GM12874 (cell line): ENCODE measurements at regions not wholly inside any gene's neighbourhood (a gene's known extent, or its start where the extent isn't known, plus 50 kb on each side); places are given as distances from the start of the nearest gene placed in this dataset.

Experiments used
- TF ChIP-seq, protein P1 (sequence below): IDR thresholded peaks from 2 replicates; pipeline ENCODE4 v1.5.1; 2011; ENCODE audit warnings: low read depth, mild to moderate bottlenecking, control low read depth, low read length, moderate library complexity; ENCODE audit not compliant: insufficient read depth

DNA sequence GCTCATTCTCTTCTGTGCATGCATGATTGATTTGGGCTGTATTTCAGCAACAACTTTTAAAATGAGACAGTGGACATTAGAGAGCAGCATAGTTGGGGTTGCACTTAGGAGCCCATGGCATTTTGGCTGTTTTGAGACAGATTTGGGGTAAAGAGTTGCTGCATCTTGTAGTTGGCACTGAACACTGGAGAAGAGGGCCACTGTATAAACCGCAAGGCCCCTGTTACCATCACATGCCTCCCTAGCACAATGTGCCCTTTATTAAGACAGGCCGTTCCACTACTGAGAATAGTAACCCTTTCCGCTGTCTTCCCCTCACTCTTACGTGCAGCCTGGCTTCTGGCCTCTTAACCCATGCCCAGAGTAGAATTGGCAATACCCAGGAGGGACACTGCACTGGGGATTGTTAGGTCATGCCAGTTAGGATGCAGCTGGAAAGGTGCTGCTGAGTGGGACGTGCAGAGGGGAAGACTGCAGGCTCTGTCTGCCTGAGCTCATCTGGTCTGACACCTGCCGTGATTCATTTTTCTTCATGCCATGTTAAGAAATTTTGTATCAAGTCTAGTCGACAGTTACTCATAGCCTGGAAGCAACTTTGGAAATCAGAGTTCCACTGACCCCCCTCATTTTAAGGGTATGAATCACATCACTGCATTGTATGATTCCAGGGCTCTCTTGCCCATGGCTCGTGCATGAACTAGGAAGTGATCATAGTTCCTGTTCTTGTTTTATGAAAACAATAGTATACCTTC lies 146.9 kb upstream of the DMRT1 start:
- TF ChIP-seq, protein P1, sequence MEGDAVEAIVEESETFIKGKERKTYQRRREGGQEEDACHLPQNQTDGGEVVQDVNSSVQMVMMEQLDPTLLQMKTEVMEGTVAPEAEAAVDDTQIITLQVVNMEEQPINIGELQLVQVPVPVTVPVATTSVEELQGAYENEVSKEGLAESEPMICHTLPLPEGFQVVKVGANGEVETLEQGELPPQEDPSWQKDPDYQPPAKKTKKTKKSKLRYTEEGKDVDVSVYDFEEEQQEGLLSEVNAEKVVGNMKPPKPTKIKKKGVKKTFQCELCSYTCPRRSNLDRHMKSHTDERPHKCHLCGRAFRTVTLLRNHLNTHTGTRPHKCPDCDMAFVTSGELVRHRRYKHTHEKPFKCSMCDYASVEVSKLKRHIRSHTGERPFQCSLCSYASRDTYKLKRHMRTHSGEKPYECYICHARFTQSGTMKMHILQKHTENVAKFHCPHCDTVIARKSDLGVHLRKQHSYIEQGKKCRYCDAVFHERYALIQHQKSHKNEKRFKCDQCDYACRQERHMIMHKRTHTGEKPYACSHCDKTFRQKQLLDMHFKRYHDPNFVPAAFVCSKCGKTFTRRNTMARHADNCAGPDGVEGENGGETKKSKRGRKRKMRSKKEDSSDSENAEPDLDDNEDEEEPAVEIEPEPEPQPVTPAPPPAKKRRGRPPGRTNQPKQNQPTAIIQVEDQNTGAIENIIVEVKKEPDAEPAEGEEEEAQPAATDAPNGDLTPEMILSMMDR, result no peak

DNA sequence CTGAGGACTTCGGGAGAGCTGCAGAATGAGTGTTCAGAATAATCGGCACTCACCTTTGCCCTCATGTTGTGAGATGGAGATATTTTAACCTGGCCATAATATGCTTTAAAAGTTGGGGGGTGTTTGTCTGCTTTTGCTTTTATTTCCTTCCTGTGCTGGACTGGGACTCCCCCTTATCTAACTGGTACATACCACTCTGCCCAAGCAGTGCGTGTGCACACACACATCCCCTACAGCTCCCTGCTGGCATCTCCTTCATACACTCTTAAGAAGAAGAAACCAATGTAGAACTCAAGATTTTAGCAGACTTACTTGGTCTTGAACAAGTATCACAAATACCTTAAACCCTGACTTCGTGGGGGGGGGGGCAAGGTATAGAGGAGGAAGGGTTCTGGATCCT lies 146.2 kb upstream of the DMRT1 start:
- TF ChIP-seq, protein P1, result no peak

DNA sequence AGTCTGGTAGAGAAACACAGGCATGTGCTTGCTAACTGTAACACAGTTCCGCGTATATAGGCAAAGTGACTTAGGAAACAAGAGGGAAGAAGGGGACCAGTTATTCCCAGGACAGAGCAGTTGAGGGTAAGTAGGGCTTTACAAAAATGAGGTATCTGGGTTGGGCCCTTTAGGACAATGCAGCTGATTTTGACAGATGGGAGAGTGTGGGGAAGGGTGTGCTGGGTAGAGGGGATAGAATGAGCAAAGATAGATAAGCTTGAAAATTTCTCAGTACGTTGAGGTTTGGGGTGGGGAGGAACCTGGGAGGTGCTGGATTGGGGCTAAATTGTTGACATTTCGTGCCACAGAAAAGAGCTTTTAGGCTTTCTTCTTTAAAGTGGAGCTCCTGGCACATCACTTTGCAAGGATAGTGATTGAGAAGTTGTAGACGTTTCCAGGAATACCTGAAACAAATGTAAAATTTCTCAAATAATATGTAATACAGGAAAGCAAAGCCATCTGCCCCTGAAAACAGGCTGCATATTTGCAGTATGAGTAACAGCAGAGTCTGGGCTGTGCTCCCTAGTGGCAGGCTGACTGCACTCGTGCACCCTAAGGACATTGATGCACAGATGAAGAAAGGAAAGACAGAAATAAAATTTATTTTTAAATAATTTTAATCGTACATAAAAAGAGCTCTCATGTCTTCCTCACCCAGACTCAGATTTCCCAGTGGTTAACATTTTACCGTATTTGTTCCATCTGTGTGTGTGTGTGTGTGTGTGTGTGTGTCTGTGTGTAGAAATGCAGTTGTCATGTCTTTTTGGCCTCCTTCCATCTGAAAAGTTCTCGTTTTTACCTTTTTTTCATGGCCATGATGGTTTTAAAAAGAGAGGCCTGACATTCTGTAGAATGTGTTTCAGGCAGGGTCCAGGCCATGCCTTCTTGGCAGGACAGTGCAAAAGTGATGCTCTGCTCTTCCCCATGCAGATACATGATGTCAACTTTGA lies 144.9 kb upstream of the DMRT1 start:
- TF ChIP-seq, protein P1, result no peak

DNA sequence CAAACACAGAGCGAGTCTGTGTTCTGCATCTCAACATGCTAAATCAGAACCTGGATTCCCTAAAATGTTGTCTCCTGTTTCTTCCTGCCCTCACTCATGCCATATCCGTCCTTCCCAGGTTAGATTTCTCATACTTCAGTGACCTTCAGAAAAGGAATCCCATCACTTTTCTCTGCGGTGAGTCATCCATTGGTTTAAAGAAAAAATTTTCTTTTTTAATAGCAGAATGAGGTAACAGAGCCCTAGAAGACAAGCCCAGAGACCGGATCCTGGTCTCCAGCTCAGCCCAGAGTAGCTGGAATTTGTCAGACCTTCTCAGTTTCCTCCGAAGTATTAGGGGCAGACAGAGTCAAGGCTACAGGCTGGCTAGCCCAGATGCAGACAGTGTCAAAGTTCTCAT lies 143.2 kb upstream of the DMRT1 start:
- TF ChIP-seq, protein P1, result no peak

DNA sequence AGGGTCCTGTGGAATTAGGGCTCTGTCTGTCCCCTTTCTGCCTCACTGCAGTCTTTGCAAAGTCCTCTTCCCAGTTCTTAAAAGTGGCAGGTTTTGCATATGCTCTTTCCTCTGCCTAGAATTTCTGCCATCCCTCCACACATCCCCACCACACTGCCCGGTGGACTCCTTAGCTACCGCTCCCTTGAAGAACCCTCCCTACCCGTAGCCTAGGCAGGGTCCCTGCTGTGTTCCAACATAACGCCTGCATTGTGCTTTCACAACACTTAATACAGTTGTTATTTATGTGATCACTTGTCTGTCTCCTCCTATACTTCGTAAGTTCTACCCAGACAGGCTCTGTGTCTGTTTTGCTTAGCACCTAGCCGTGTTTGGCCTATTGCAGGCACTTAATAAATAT lies 142.5 kb upstream of the DMRT1 start:
- TF ChIP-seq, protein P1, result no peak

DNA sequence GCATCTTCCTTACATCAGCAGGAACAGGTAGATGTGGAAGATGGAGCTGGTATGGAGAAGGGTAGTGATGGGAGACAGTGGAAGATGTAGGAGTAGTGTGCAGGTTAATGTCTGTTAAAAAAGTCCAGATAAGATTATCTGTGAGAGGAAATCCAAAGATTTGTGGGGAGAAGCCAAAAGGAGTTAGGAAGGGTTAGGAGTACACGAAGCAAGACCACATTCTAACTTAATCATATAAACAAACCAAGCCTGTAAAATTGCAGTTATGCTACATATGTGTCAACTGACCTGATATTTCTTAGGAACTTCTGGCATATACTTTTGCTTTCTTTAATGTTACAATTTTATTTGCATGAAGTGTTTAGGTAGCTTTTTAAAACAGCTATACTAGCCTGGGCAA lies 142.1 kb upstream of the DMRT1 start:
- TF ChIP-seq, protein P1, result no peak
